OCI-LY7 (cell line): ENCODE measurements at regions not wholly inside any gene's neighbourhood (a gene's known extent, or its start where the extent isn't known, plus 50 kb on each side); places are given as distances from the start of the nearest gene placed in this dataset.

Source experiments
- BruUV-seq: library from RNA; stranded (reverse); fragments of 400-500 nt; replicated peaks from 2 replicates; lab custom pipeline; 2021; lab: Mats Ljungman, UMichigan
- CTCF ChIA-PET: fragments of 300-600 bp; sonication (Branson Sonifier 250); formaldehyde crosslinking; loops from one replicate; lab custom pipeline; 2022; ENCODE audit warnings: antibody characterized with exemption; ENCODE audit not compliant: unreplicated experiment; lab: Charles Lee
- POLR2A ChIA-PET: fragments of 300-600 bp; sonication (Branson Sonifier 250); formaldehyde crosslinking; loops from one replicate; lab custom pipeline; 2022; ENCODE audit warnings: antibody characterized with exemption; lab: Charles Lee
- DNase-seq: peaks from one replicate; pipeline ENCODE4 v3.0.0-alpha.2; 2015; ENCODE audit warnings: low spot score
- H2AFZ ChIP-seq: fragments of 200-600 bp; sonication (generic), shearing (Covaris generic); 2 replicates; pipeline ENCODE4 v1.6.1; 2014; ENCODE audit warnings: mild to moderate bottlenecking, antibody characterized with exemption, low read length, moderate library complexity
- H3K27ac ChIP-seq: fragments of 200-600 bp; sonication (generic); 2 replicates; pipeline ENCODE4 v1.5.1; 2014; ENCODE audit warnings: mixed run types, low read depth, mild to moderate bottlenecking, moderate library complexity, low read length, inconsistent platforms; ENCODE audit not compliant: poor library complexity, severe bottlenecking
- H3K36me3 ChIP-seq: fragments of 200-600 bp; sonication (generic); 2 replicates; pipeline ENCODE4 v1.6.1; 2014; ENCODE audit warnings: mild to moderate bottlenecking, antibody characterized with exemption, low read length, moderate library complexity, mixed read lengths; ENCODE audit not compliant: insufficient read depth
- H3K4me1 ChIP-seq: fragments of 200-600 bp; sonication (generic); 2 replicates; pipeline ENCODE4 v1.5.1; 2014; ENCODE audit warnings: mild to moderate bottlenecking, low read length; ENCODE audit not compliant: insufficient read depth, poor library complexity, severe bottlenecking
- H3K4me2 ChIP-seq: fragments of 200-600 bp; sonication (generic); 2 replicates; pipeline ENCODE4 v1.6.1; 2014; ENCODE audit warnings: mild to moderate bottlenecking, low read length
- H3K4me3 ChIP-seq: fragments of 200-600 bp; sonication (generic); 2 replicates; pipeline ENCODE4 v1.5.1; 2014; ENCODE audit warnings: mild to moderate bottlenecking, low read depth, low read length; ENCODE audit not compliant: poor library complexity, severe bottlenecking
- H3K79me2 ChIP-seq: fragments of 200-600 bp; sonication (generic); 2 replicates; pipeline ENCODE4 v1.6.1; 2016; ENCODE audit warnings: low read depth, mild to moderate bottlenecking, low read length, moderate library complexity, mixed read lengths; ENCODE audit not compliant: insufficient read depth
- H3K9me2 ChIP-seq: fragments of 200-600 bp; sonication (generic); 2 replicates; pipeline ENCODE4 v1.6.1; 2016; ENCODE audit warnings: mild to moderate bottlenecking, low read length, mixed read lengths; ENCODE audit not compliant: insufficient read depth
- H3K9me3 ChIP-seq: fragments of 200-600 bp; sonication (generic); 2 replicates; pipeline ENCODE4 v1.6.1; 2014; ENCODE audit warnings: mild to moderate bottlenecking, mixed run types, low read length, mixed read lengths
- H4K20me1 ChIP-seq: fragments of 200-600 bp; sonication (generic); 2 replicates; pipeline ENCODE4 v1.6.1; 2014; ENCODE audit warnings: mild to moderate bottlenecking, antibody characterized with exemption, low read length, moderate library complexity, mixed read lengths; ENCODE audit not compliant: insufficient read depth
- CTCF ChIP-seq: fragments of 200-600 bp; sonication (generic); conservative IDR thresholded peaks from 2 replicates; pipeline ENCODE4 v1.5.1; 2014; ENCODE audit warnings: mild to moderate bottlenecking, antibody characterized with exemption, low read length, moderate library complexity, mixed read lengths
- EZH2phosphoT487 ChIP-seq: fragments of 200-600 bp; sonication (generic); IDR thresholded peaks from 2 replicates; pipeline ENCODE4 v1.6.1; 2018; ENCODE audit warnings: low read depth, borderline replicate concordance, mild to moderate bottlenecking, mixed run types, antibody characterized with exemption, low read length, moderate library complexity, mixed read lengths
- intact Hi-C: fragments of 100-400 bp; cut with micrococcal nuclease; formaldehyde crosslinking; loops from one replicate; pipeline ENCODE4 v1.10.0; 2022; ENCODE audit not compliant: unreplicated experiment

DNA sequence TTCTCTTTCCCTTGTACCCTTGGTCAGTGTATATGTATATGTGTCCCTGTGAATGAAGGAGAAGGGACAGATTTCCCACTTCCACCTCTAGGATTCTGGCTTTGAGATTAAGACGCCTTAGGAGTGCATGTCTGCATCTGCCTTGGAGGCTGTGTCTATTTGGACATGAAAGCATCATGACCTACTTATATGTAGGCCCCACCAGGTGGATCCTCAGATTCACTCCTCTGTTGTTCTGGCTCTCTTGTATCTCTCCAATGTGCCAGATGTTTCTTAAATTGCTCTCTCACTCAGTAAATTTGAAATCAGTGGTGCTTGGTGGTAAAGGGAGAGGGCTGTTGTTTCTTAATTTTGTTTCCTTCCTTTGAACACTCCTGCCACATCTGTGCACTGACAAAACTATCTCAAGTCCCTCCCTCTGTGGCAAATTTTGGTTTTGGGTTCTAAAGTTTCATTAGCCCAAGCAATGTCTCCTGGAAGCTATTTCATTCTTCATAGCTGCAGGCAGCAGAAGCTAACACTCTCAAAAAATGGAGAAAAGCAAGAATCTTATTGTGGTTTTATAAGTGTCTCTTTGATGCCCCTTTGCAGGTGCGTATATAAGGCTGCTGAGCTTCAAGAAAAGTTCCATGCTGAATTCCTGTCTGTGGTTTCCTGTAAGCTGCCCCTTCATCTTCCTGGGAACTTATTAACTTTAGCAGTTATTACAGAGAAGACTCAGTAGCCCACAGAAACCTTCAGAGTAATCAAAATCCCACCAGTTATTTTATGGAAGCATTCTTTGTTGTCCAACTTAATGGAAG, 179.7 kb upstream of the SETBP1 start:
- intact Hi-C loops, result no loop called here
- H3K4me1 ChIP-seq, result no peaks in the 10 kb centered on the region
- no peak for TF ChIP-seq CTCF
- no peak for TF ChIP-seq EZH2phosphoT487
- H3K79me2 ChIP-seq, result no peaks in the 10 kb centered on the region
- no TSS peak for BruUV-seq
- no peaks in the 10 kb centered on the region for H3K36me3 ChIP-seq
- H3K9me2 ChIP-seq, result no peaks in the 10 kb centered on the region
- no peaks in the 10 kb centered on the region for H3K9me3 ChIP-seq
- no peak overlapping the region for H3K27ac ChIP-seq
- H3K4me3 ChIP-seq, result no peak overlapping the region
- no peak for DNase-seq
- ChIA-PET POLR2A (no interaction called here), CTCF (no interaction called here)
- no peaks in the 10 kb centered on the region for H4K20me1 ChIP-seq
- no peak overlapping the region for H2AFZ ChIP-seq
- no peak overlapping the region for H3K4me2 ChIP-seq

DNA sequence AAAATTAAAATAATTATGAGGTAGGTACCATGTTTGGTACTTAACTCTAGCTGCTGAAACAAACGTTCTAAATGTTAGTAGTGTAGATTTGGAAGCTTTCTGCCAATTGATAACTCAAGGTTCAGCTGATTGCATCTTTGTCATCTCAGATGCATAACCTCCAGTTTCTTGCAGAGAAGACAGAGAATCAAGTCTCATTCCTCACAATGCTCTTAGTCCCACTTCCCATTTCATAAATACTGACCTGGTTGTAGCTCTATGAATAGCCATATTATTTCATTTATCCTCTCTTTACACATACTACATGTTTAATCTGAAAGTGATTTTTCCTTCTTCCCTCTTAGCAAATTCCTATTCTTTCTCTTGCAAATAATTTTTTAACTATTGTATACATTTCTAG, 178.5 kb upstream of the SETBP1 start:
- H3K4me1 ChIP-seq, result no peaks in the 10 kb centered on the region
- no peak overlapping the region for H3K27ac ChIP-seq
- no peaks in the 10 kb centered on the region for H3K36me3 ChIP-seq
- no peaks in the 10 kb centered on the region for H3K9me3 ChIP-seq
- TF ChIP-seq CTCF, result no peak
- TF ChIP-seq EZH2phosphoT487, result no peak
- no TSS peak for BruUV-seq
- ChIA-PET POLR2A (no interaction called here), CTCF (no interaction called here)
- H2AFZ ChIP-seq, result no peak overlapping the region
- H3K9me2 ChIP-seq, result no peaks in the 10 kb centered on the region
- intact Hi-C loops, result no loop called here
- no peak overlapping the region for H3K4me2 ChIP-seq
- DNase-seq, result no peak
- no peak overlapping the region for H3K4me3 ChIP-seq
- no peaks in the 10 kb centered on the region for H3K79me2 ChIP-seq
- H4K20me1 ChIP-seq, result no peaks in the 10 kb centered on the region

DNA sequence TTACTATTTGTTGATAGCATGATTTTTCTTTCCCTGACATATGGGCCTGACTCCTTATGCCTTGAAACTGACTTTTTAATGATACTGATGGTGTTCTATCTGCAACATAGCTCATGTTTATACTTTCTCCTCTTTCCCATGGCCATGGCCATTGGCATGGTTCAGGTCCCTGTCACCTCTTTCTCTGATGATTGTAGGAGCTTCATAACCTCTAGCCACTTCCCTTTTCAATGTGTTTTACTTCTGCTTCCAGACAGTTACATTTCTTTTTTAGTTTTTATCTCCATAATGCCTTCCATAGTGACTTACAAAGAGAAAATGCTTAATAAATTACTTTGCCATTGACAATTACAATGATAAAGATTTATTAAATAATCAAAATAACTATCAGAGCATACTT, 177.9 kb upstream of the SETBP1 start:
- Histone ChIP-seq H4K20me1 (no peaks in the 10 kb centered on the region), H3K27ac (no peak overlapping the region), H3K36me3 (no peaks in the 10 kb centered on the region), H2AFZ (no peak overlapping the region), H3K4me3 (no peak overlapping the region), H3K4me1 (peaks cover under 1% of the 10 kb centered on the region), H3K4me2 (no peak overlapping the region), H3K9me3 (no peaks in the 10 kb centered on the region), H3K9me2 (no peaks in the 10 kb centered on the region), H3K79me2 (no peaks in the 10 kb centered on the region)
- CTCF ChIA-PET, result no interaction called here
- BruUV-seq, result no TSS peak
- POLR2A ChIA-PET, result no interaction called here
- no peak for DNase-seq
- intact Hi-C loops, result no loop called here
- TF ChIP-seq EZH2phosphoT487 (no peak), CTCF (no peak)
